ENCODE measurements at regions not wholly inside any gene's neighbourhood (a gene's known extent, or its start where the extent isn't known, plus 50 kb on each side); places are given as distances from the start of the nearest gene placed in this dataset.

GRCh38 chr7:110071192-110071591, 1019.7 kb upstream of the LRRN3 start:
- DNase-seq, result no peak

DNA sequence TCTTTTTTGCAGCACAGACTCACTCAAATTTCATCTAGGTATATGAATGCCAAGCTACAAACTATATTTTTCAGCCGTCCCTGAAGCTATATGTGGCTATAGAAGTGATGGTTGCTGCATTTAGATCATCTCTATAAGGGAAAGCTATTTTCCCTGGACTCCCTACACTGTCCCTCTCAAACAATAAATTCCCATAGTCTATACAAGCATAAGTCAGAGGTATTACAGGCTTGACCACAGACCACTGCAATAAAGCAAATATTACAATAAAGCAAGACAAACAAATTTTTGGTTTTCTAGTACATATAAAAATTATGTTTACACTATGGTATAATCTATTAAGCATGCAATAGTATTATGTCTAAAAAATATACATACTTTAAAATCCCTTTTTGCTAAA, 1015.5 kb upstream of the LRRN3 start:
- DNase-seq, result no peak

GRCh38 chr7:110076194-110076593, 1014.7 kb upstream of the LRRN3 start:
- DNase-seq, result no peak

- no peak for DNase-seq
Observed at GRCh38 chr7:110084181-110084807, 1006.6 kb upstream of the LRRN3 start.

DNA sequence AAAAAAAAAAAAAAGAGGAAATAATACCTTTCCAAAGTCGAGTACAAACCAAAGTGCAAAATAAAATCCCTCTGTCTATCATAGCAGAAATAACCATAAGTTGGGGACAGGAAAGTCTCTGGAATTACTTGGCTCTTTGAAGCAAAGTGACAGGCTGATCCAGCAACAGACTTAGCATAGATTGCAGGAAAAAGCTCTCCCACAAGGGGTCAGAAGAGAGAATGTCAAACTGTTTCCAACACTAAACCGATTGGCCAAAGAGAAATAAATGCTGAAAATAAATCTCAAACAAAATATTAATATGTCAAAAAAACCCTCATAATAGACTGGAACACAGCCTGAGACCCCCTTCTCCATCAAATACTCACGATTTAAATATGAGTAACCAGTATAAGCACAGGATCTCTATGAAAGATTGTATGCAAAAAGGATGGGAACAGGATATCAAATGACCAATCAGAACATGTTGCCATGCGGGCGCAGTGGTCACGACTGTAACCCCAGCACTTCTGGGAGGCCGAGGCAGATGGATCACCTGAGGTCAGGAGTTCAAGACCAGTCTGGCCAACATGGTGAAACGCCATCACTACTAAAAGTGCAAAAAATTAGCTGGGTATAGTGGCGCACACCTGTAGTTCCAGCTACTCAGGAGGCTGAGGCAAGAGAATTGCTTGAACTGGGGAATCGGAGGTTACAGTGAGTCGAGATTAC, 1000.7 kb upstream of the LRRN3 start:
- DNase-seq, result peak in 1 of 2 donors; percentile 4

- DNase-seq, result no peak
Observed at GRCh38 chr7:110095372-110096052, 995.4 kb upstream of the LRRN3 start.

GRCh38 chr7:110104243-110104642, 986.7 kb upstream of the LRRN3 start:
- no peak for DNase-seq

- no peak for DNase-seq
Observed at GRCh38 chr7:110105307-110105706, 985.6 kb upstream of the LRRN3 start.

DNA sequence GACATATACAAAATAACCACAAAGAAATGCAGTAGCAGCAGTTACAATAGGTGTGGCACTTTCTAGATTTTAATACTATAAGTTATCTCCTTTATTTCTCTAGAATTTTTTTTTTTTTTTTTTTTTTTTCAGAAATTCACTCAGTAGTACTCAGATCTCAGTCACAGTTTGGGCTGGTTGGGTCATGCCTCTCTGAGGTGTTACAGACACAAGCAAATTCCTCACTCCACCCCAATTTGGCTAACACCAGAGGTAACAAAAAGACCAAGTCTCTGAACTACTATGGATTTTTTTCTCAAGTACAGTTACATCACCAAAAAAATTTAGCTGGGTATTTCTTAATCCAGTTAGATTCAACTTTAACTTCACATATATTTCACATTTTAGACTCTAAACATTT, 985.1 kb upstream of the LRRN3 start:
- no peak for DNase-seq

DNA sequence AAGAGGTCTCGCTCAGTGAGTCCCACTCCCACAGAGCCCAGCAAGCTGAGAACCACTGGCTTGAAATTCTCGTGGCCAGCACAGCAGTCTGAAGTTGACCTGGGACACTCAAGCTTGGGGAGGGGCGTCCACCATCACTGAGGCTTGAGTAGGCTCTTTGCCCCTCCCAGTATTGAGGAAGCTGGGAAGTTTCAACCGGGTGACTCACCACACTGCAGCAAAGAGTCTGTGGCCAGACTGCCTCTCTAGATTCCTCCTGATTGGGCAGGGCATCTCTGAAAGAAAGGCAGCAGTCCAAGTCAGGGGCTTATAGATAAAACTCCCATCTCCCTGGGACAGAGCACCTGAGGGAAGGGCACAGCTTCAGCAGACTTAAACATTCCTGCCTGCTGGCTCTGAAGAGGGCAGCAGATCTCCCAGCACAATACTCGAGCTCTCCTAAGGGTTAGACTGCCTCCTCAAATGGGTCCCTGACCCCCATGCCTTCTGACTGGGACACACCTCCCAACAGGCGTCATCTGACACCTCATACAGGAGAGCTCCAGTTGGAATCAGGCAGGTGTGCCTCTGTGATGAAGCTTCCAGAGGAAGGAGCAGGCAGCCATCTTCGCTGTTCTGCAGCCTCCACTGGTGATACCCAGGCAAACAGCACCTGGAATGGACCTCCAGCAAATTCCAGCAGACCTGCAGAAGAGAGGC, 970.9 kb upstream of the LRRN3 start:
- DNase-seq, result no peak

DNA sequence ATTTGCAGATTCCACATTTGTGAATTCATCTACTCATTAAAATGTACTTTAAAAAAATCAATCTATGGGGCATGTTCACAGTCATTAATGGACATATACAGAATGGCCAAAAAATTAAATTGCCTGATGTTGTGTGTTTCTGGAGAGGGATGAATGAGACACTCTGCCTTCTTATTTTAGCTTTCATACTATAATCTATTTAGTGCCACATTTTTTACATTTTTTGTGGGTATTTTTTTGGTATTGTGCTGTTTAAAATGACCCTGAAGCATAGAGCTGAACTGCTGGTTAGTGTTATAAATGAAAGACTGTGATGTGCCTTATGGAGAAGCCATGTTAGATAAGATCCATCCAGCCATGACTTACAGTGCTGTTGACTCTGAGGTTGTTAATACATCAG, 961.8 kb upstream of the LRRN3 start:
- no peak for DNase-seq

- DNase-seq, result no peak
Observed at GRCh38 chr7:110130669-110131068, 960.3 kb upstream of the LRRN3 start.

- DNase-seq, result no peak
Observed at GRCh38 chr7:110131344-110131743, 959.6 kb upstream of the LRRN3 start.

- DNase-seq, result no peak
Observed at GRCh38 chr7:110139056-110139455, 951.9 kb upstream of the LRRN3 start.

- DNase-seq, result no peak
Observed at GRCh38 chr7:110142939-110143526, 947.9 kb upstream of the LRRN3 start.

- DNase-seq, result no peak
Observed at GRCh38 chr7:110144599-110144998, 946.3 kb upstream of the LRRN3 start.

DNA sequence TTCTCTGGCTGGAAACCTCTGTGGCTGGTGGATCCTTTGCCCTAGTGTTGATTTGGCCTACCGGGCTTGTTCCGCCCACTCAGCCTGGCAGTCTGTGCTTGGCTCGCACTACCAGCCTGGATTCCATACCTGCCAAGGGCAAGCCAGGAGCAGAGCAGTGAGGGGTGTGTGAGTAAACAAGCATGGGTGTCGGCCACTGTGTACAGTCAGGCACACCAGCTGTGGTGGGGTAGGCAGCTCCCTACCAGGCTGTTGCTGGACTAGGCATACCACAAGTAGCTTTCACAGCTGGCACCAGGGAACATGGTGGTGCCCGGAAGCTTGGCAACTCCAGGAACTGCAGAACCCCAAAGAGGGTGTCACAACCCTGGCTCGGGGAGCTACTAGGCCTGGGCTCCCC, 942.9 kb upstream of the LRRN3 start:
- no peak for DNase-seq

DNA sequence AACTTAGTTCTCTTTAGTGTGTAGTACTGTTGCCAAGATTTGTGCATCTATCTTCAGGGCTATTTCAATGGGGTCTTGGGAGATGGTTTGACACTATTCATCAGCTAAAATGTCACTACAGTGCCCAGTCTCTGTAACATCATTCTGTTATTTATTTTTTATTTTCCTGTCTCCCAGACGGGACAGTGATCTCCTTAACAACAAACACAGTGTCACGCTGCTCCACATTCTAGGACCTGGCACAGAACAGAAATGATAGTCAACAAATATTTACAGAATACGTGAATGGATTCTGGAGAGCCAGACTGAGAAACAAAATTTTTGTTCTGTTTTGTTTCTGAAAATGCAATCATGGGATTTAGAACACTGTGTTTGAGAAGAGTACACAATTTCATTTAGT, 937.7 kb upstream of the LRRN3 start:
- no peak for DNase-seq

DNA sequence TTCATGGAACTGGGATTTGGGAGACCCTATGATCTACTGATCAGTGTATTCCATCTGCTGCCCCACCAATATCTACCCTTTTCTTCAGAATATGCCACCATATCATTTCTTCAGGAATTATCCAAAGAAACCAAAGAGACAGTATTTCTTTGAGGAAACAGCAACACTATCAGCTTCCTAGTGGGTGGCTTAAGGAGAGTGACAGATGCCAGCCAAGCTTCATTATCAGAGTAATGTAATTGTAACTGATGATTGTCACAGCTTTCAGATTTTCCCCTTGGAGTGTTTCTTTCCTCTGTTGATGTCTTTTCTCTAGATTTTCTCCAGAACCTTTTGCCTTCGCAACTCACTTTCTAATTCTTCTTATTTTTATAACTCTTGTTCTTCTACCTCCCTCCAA, 934.4 kb upstream of the LRRN3 start:
- no peak for DNase-seq

GRCh38 chr7:110157631-110158362, 933.1 kb upstream of the LRRN3 start:
- DNase-seq, result no peak

- DNase-seq, result no peak
Observed at GRCh38 chr7:110168010-110168409, 922.9 kb upstream of the LRRN3 start.

DNA sequence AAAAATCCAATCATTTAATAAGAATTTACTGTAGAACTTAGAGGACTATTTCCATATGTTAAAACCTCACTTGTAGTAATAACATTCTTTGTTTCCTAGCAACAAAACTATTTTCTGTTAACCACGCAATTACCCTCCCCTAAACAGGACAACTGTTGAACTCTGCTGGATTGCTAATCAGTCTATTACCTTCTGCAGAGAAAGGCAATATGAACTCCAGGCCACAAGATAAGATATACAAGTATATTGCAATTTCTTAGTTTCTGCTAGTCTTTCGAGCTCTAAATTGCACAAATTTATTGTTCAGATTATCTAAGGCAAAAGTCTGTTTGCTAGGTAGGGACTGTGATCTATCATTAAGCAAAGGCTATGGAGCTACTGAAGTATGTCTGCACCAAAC, 920.1 kb upstream of the LRRN3 start:
- DNase-seq, result no peak

Data from inflammatory macrophage (primary cell).